GM19372 (cell line): ENCODE measurements at regions not wholly inside any gene's neighbourhood (a gene's known extent, or its start where the extent isn't known, plus 50 kb on each side); places are given as distances from the start of the nearest gene placed in this dataset.

ENCODE experiments used
- ATAC-seq: cut with Tn5 transposase; IDR thresholded peaks from one replicate; pipeline ENCODE4 v1.9.1; 2021; ENCODE audit warnings: mild to moderate bottlenecking, low read depth, moderate library complexity; ENCODE audit not compliant: unreplicated experiment

DNA sequence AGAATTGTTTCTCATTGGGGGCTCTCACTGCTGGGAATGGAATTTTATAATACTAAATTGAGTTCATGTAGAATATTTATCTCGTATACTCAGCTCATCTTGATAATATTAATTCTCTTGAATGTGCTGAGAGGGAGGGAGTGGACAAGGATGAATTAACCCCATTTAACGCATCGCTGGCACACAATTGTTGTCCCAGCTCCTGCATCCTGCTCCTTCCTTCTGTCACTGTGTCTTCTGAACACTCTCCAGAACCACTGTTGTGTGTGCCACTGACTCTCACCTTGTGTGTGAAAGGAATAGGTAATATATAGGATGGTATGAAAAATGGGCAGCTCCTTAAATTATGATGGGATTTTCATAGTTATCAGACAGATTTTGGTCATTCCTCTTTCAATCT, 267.3 kb downstream of the MTRR start:
- no peak for ATAC-seq

DNA sequence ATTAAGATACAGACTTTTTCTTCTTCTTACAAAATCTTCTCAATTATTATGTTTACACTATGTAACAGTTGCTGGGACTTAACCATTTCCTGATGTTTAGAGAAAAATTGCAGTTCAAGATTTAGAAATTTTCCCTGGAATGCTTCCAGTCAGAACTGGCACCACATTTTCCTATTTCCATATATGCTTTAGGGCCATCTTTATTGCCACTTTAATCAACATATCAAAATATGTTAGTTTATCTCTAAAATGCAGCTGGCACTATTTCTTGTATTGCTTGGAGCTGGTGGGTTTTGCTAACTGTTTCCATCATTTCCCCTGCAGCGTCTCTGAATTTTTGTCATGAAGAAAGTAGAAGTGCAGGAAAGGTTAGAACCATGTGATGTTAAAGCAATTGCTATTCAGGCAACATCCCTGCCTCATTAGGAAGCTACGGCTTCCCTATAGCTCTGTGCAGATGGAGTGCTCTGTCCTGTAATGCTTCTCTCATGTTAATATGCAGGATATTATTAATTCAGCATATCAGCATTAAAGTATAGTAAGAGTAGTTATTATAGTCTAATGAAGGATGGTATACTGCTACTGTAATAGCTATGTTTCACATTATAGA, 269.1 kb downstream of the MTRR start:
- no peak for ATAC-seq

DNA sequence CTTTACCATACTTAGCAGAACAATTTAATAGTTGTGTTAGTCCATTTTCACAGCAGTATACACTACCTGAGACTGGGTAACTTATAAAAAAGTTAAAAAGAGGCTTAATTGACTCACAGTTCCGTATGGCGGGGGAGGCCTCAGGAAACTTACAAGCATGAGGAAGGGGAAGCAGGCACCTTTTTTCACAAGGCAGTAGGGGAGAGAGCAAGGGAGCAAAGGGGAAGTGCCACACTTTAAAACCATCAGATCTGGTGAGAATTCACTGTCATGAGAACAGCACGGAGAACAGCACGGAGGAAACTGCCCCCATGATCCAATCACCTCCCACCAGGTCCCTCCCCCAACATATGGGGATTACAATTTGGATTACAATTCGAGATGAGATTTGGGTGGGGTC, 269.9 kb downstream of the MTRR start:
- ATAC-seq = no peak

DNA sequence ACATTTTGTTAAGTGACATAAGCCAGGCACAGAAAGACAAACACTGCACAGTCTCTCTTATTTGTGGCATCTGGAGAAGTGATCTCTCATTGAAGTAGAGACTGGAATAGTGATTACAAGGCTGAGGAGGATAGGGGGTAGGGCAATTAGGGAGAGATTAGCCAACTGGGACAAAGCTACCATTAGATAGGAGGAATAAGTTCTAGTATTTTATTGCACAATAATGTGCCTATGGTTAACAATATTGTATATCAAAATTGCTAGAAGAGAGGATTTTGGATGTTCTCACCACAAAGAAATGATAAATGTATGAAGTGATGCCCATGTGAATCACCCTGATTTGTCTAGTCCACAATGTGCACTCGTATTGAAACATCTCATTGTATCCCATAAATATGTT, 281.8 kb downstream of the MTRR start:
- ATAC-seq = no peak

DNA sequence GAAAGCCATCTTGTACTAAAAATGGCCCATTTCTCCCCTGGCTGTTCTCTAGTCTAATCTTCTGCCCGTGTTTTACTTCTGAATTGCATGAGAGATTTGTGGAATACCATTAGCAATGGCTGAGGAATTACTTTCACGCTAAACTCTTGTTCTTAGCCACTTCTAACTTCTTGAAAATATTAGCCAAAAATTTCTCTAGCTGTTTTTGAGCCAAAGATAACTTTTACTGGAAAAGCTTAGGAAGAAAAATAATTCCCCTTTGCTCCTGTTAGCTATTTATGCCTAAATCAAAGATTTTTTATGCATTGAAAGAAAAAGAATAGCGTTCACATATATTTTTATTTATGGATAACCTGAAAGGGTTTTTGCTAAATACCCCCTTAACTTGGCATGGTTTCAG, 287.8 kb downstream of the MTRR start:
- no peak for ATAC-seq

DNA sequence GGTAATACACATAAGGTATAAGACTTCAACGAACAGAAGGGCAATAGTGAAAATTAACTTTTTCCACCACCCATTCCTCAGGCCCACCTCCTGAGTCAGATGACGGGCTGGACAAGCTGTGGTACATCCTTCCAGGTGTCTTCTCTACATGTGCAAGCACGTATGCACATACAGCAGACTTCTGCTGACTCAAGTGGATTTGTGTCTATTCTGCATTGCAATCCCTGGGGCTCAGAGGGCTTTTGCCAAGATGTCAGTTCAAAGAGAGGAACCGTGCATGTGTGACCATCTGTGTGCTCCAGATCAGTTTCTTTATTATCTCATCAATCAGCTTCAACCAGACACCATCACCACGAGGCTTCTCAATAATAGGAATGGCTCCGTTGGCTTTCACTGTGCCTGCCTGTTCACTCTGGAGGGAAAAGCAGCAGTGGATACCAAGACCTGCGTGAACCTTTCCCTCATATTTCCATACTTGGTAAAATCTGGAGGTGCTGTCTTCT, 288.4 kb downstream of the MTRR start:
- ATAC-seq = no peak

DNA sequence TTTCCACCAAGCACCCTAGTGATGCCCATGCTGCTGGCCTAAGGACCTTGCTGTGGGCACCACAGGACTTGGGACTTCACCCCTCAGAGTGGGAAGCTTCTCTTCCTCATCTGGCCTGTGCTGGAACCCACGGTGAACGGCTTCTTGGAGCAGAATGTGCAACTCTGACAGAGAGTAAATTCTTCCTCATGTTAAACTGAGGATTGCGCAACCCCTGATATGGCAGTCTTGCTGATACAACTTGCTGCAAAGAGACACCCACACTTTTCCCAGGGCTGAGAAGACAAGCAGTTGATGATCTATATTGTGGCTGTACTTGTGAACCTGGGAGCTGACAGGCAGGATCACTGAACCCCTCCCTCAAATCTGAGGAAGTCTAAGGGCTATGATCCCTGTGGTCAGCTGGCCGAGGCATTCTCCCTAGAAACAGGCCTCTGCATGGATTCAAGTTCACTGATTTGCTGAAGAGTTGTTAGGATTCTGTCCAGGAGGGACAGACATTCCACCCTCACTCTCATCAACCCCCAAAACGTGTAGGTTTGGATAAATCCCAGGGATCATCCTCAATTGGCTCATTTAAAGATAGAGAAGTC, 307.2 kb downstream of the MTRR start:
- no peak for ATAC-seq

DNA sequence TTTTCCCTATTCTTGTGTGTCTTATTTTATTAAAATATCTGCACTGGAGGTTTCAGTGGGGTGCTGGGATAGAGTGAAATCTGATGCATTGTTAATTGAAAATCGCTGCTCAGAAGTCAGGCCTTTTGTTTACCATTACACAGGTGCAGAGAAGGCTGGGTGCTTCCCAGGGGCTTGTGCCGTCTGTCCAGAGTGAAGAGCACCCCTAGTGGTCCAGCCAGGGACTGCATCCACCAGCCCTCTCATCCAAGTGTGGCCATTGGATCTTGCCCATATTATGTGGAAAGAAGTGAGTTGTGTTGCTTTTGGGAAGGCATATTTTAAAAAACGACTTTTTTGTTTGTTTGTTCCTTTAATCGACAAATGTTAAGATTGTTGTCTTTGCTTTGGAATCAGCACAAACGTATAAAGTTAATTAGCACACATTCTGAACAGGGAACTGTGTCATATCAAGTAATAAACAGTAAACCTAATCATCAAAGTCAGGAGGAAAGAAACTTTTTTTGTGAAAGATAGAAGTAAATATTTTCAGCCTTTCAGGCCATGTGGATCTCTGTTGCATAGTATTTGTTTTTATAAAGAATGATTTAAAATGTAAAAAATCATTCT, 315.6 kb downstream of the MTRR start:
- peak; percentile 96 for ATAC-seq

DNA sequence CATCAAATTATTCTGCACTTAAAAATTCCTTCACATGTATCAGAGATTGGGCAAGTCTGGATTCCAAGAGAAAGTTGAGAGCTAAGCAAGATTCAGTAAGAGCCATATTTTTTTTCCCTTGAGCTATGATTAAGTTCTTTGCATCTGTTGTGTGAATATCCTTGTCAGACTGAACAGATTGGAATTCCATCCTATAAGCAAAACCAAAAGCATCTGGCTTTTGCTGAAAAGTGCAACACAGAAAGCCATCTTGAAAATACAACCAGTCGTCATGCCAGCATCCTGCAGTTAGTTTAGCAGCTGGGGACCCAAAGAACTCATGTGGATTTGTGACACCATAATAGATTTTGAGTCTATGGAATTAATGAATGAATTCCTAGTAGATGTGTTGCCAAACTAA, 316.9 kb downstream of the MTRR start:
- no peak for ATAC-seq

DNA sequence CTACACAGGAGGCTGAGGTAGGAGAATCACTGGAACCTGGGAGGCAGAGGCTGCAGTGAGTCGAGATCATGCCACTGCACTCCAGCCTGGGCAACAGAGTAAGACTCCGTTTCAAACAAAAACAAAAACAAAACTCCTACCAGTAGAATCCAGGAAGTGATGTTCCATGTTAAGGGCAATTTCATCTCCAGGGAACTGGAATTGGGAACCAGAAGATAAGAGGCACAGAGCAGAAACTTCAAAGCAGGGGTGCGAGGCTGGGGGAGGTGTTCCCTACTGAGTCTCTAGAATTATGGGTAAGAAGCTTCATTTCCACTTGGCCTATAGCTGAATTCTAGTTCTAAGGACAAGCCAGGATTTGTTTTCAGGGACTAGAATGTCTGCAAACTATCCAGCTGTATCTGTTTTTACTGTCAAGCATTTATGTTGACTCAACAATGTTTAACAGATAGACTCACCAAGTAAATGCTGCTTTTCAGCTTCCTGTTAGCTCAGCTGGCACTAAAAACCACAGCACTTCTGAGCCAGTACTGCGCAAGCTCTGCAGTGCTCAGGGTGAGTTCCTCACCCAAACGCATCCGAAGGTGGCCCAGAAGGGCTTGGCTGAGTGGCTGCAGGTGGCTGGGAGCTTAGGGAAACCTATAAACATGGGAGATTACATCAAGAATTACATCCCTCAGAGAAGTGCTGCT, 320.1 kb downstream of the MTRR start:
- no peak for ATAC-seq

DNA sequence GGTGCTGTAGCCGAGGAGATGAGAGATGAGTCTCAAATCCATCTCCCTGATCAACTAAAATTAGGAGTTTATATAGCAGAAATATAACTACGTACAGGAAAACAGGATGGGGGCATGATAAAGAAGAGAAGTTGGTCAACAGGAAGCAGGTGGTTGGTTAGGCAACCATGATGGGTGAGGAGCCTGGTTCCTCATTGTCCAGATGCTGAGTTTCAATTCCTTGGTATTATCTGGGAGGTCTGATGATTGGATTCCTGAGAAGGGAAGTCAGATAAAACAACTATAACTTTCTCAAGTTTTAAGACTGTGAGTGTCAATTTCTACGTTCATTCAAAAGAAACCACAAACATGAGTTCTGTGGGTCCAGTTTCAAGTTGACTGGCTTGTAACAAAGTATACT, 323.9 kb downstream of the MTRR start:
- ATAC-seq = no peak

DNA sequence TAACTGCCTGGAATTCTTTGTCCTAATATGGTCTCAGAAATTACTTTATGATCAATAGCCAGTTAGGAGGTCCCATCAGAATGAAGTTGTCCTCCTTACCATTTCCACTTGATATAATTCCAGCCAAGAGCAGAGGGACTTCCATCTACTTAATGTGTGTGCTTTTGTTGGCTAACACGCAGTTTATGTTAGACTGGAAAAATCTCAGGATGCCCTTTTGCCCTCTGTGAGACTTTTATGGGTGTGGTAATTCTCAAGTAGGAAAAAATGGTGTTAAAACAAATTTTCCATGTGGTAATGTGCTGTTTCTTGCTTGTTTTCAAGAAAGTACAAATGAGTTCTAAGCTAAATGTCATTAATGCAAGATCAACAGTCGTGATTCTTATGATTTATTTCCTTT, 327.1 kb downstream of the MTRR start:
- ATAC-seq = no peak

DNA sequence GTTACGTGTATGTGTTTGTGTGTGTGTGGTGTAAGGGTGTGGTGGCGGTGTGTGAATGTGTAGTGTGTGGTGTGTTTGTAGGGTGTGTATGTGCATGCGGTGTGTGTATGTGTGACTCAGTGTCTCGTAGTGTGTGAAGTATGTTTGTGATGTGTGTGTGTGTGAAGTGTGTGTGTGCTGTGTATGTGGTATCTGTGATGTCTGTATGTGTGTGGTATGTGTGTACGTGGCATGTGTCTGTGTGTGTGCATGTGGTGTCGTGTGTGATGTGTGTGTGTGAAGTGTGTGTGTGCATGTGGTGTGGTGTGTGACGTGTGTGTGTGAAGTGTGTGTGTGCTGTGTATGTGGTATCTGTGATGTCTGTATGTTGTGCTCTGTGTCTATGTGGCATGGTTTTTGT, 339.4 kb downstream of the MTRR start:
- no peak for ATAC-seq

DNA sequence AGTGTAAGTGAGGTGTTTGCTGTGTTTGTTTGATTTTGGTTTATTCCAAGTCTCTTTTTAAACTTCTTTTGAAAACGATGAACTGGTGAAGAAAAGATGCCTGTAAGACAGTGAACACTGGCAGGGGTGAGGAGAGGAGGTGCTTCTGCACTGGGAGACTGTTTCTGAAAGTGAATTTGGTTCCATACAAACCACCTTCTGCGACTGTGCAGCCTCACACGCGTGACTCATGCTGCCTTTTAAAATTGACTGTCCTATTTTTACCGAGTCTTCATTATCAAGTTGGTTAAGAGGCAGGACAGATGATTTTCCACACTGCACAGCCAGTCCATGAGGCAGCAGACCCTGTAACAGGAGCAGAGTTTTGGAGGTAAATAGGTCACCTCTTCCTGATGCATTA, 340.6 kb downstream of the MTRR start:
- ATAC-seq = no peak

DNA sequence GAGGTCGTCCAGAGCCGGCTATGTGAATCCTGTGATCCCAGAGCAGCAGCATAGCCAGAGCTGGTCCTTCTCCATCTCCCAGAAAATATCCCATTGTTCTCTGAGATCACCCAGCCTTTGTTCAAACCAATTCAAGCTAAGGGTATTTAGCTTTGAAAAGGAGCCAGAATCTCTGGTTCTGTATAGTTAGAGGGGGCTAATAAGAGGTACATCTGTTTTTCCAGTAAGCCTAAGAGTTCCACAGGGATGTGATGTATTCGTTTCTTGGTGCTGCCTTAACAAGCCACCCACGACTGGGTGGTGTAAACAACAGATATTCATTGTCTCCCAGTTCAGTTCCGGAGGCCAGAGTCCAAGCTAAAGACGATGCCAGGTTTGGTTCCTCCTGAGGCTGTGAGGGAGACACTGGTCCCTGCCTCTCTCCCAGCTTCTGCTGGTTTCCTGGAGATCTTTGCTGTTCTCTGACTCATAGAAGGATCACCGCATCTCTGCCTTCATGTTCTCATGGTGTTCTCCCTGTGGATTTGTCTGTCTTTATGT, 344.8 kb downstream of the MTRR start:
- ATAC-seq = no peak

DNA sequence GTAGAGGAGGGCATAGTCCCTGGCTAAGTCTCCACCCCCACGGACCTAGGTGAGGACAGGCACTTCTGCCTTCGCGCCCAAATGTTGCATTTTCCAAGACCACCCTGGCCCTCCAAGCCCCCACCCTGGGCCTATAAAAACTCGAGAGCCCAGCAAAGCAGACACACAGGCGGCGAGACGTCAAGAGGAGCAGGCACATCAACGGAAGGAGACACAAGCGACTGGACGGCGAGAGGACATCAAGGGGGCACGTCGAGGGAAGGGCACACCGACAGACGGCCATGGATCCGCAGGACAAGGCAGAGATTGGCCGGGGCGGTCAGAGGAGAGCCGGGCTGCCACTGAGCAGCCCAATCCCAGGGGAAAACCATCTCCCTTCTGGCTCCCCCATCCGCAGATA, 348.0 kb downstream of the MTRR start:
- no peak for ATAC-seq

DNA sequence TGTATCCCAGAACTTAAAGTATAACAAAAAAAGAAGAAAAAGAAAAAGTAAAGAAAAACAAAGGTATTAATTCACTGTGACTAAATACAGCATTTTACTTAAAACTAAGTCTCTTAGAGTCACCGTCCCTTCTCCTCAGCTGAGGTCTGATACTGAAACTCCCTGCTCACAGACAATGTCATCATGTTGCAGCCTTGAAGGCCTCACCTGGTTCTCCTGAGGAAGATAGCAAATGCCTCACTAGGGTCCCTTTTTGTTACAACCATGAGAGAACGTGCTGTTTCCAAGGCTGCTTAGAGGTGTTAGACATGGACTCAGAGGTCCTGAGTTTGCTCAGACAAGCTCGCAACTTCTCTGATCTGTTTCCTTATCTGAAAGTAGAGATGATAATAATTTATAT, 357.2 kb downstream of the MTRR start:
- no peak for ATAC-seq

DNA sequence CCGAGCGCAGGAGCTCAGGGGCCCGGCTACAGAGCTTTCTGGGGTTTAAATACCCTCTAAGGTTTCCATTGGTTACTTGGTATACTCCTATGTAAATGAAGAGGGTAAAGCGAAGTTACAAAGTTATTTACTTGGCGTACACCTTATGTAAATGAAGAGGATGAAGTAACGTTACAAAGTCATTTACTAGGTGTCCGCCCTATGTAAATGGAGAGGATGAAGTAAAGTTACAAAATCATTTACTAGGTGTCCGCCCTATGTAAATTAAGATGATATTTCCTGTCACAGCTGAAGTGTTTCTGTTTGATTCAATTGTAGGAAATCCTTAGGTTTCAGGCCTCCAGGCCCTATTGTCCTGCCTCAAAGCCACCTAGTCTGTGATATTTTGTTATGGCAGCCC, 358.2 kb downstream of the MTRR start:
- no peak for ATAC-seq

DNA sequence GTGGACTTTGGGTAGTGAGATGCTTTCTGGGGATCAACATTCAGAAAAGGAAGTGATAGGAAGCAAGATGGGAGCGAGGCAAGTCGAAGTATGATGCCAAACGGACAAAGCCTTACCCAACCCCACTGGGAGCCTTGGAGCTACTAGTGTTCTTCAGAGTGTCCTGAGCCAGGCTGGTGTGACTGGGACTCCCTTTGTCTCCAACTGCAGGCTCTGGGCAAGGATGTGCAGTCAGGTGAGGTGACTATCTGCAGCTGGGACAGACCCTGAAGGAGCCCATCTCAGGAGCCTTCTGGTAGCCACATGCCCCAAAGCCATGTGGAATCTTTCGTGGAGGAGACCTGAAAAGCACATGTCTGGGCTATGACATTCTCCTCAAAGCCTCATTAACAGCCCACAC, 360.6 kb downstream of the MTRR start:
- ATAC-seq = no peak

DNA sequence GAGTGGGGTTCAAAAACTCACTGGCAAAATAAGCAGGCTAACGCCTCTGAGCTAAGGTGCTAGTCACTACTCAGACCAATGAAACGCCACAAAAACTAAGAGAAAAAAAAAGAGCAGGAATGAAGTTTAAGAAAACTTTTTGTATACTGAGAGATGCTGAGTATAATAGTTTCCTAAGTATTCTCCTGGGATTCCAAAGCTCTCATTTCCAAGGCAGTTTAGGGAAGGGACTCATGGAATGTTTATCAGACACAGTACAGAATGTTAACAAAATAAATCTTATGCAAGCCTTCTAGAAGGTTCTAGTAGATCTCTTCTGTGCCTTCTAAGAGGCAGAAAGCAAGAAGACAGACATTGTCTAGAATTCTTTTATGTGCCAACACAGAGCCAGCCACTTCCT, 361.9 kb downstream of the MTRR start:
- no peak for ATAC-seq

DNA sequence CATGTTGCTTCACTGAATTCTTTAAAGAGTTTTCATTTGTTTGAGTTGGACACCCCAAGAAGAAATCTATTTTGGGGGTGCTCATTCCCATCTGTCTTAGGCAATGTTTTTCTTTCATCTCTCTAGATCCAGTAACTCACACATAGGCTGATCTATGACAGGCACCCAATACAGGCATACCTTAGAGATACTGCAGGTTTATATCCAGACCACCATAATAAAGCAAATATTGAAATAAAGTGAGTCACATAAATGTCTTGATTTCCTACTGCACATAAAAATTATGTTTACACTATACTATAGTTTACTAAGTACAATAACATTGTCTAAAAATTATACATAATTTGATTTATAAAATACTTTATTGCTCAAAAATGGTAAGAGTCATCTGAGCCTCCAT, 364.5 kb downstream of the MTRR start:
- ATAC-seq = no peak
